Naive thymus-derived CD4-positive, alpha-beta T cell (primary cell): ENCODE measurements at regions not wholly inside any gene's neighbourhood (a gene's known extent, or its start where the extent isn't known, plus 50 kb on each side); places are given as distances from the start of the nearest gene placed in this dataset.

Experiments
- ATAC-seq: fragments of 150-1000 bp; cut with Tn5 transposase; 2 replicates; pipeline ENCODE4 v1.10.0; 2021; ENCODE audit warnings: mild to moderate bottlenecking, moderate library complexity
- CTCF ChIA-PET: fragments of 350-600 bp; sonication (Branson Sonifier 250); formaldehyde crosslinking; loops from one replicate; lab custom pipeline; 2021; ENCODE audit warnings: antibody characterized with exemption; lab: Charles Lee
- POLR2A ChIA-PET: fragments of 350-600 bp; sonication (Branson Sonifier 250); formaldehyde crosslinking; loops from one replicate; lab custom pipeline; 2021; ENCODE audit warnings: antibody characterized with exemption, inconsistent platforms; lab: Charles Lee
- DNase-seq, 9 donors: peaks; one replicate each; pipeline versions ENCODE4 v3.0.0 to v3.0.0-alpha.2; 2020 to 2022; ENCODE audit warnings: mixed read lengths in 1 of 9
- H3K27ac ChIP-seq: one replicate; pipeline ENCODE4 v1.7.0; 2013; ENCODE audit warnings: mild to moderate bottlenecking, low read depth, low read length, moderate library complexity
- H3K27me3 ChIP-seq, 2 donors: one replicate each; pipeline ENCODE4 v1.7.0; 2013; ENCODE audit warnings: low read length in 2 of 2, mild to moderate bottlenecking in 2 of 2, moderate library complexity in 2 of 2; ENCODE audit not compliant: control insufficient read depth in 2 of 2, insufficient read depth in 2 of 2
- H3K36me3 ChIP-seq, 3 experiments: 1 replicate in 2 of 3; 2 replicates in 1 of 3; pipeline ENCODE4 v1.7.0; 2013; ENCODE audit warnings: low read length in 3 of 3, mild to moderate bottlenecking in 3 of 3, moderate library complexity in 1 of 3; ENCODE audit not compliant: insufficient read depth in 3 of 3, control insufficient read depth in 2 of 3
- H3K4me1 ChIP-seq, 2 donors: one replicate each; pipeline ENCODE4 v1.7.0; 2013; ENCODE audit warnings: low read length in 2 of 2, mild to moderate bottlenecking in 2 of 2, moderate library complexity in 1 of 2; ENCODE audit not compliant: control insufficient read depth in 2 of 2, insufficient read depth in 2 of 2
- H3K4me3 ChIP-seq: 2 replicates; pipeline ENCODE4 v1.7.0; 2013; ENCODE audit warnings: mild to moderate bottlenecking, low read length
- H3K9me3 ChIP-seq, 3 experiments: 1 replicate in 2 of 3; 2 replicates in 1 of 3; pipeline ENCODE4 v1.7.0; 2013; ENCODE audit warnings: low read length in 3 of 3; ENCODE audit not compliant: control insufficient read depth in 2 of 3
- H3K27ac Mint-ChIP-seq, 9 donors: one replicate each; pipeline ENCODE4 v1.8.0; 2020 to 2022; ENCODE audit warnings: mixed read lengths in 9 of 9, mild to moderate bottlenecking in 8 of 9, moderate library complexity in 5 of 9, inconsistent platforms in 2 of 9
- H3K27me3 Mint-ChIP-seq, 5 donors: one replicate each; pipeline ENCODE4 v1.8.0; 2021 to 2022; ENCODE audit warnings: mixed read lengths in 5 of 5, mild to moderate bottlenecking in 1 of 5
- H3K36me3 Mint-ChIP-seq, 5 donors: one replicate each; pipeline ENCODE4 v1.8.0; 2020 to 2022; ENCODE audit warnings: mixed read lengths in 5 of 5, mild to moderate bottlenecking in 3 of 5, inconsistent platforms in 1 of 5
- H3K4me1 Mint-ChIP-seq, 7 donors: one replicate each; pipeline ENCODE4 v1.8.0; 2020 to 2022; ENCODE audit warnings: mixed read lengths in 7 of 7, mild to moderate bottlenecking in 3 of 7, inconsistent platforms in 1 of 7
- H3K4me3 Mint-ChIP-seq, 10 donors: one replicate each; pipeline ENCODE4 v1.8.0; 2020 to 2022; ENCODE audit warnings: mild to moderate bottlenecking in 10 of 10, mixed read lengths in 10 of 10, moderate library complexity in 6 of 10, inconsistent platforms in 2 of 10
- H3K9me3 Mint-ChIP-seq, 11 donors: one replicate each; pipeline ENCODE4 v1.8.0; 2020 to 2022; ENCODE audit warnings: mixed read lengths in 11 of 11, mild to moderate bottlenecking in 4 of 11, inconsistent platforms in 1 of 11, moderate library complexity in 1 of 11
- intact Hi-C, 2 donors: fragments of 100-400 bp; cut with micrococcal nuclease; formaldehyde crosslinking; loops; one replicate each; pipeline ENCODE4 v1.15.1; 2023

DNA sequence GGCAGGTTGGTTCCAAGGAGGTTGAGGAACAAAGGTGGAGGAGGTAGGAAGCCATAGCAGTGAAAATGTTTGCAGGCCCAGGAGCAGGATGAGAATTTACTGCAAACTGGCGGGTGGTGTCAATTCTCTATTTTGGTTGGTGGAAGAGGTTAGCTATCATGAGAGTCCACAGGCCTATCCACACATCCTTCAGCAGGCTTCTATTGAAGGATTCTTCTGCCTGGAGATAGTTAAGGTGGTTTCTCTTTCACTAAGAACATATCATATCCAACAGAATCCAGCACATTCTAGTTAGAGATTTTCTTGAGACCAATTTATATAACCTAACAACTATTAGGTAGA lies 68.9 kb upstream of the DYRK2 start:
- intact Hi-C loops: loop anchor here (1.0 to 10.0 kb wide), 12 partner anchors 11 to 364 kb away; partner anchors contain the start of gene DYRK2 (in 1 of the 2)
- H3K4me1 Mint-ChIP-seq: peaks cover 32 to 71% (median 65%) of the 10 kb centered on the region in 7 donors
- POLR2A ChIA-PET: interaction anchor here (0.7 to 4.2 kb wide), 26 partner anchors 8 to 97 kb away, joined by 3 to 43 read pairs (median 4); partner anchors contain the start of gene DYRK2

DNA sequence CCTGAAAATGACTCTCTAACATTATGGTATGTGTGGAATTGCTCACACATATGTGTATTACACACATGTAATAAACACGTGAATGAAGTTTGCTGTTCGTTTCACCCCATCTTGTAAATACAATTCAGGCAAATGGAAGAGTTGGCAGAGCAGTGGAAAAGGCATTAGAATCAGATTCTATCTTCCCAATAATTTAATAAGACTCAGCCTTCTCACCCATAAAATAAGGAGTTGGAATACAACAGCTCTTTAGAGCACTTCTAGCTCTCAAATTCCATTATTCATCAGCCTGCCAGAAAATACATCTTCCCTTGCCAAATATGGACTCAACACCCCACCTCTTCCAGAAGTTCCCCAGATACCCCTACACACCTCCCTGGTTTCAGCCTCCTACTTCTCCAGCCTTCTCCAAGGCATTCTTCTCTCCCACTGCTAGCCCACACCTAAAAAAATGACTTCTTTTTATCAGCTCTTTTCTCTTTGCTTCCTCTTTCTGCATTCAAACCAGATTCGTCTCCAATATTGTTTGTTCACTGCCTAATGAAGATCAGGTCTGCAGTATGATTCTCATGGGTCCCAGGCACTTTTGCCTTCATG lies 66.2 kb upstream of the DYRK2 start:
- peaks cover 32 to 77% (median 73%) of the 10 kb centered on the region in 7 donors for H3K4me1 Mint-ChIP-seq
- POLR2A ChIA-PET: interaction anchor here (0.6 to 1.7 kb wide), 3 partner anchors 20 to 56 kb away, joined by 3 to 5 read pairs (median 3); no protein-coding TSS in a partner anchor

More for the DNA sequence above, 68.9 kb upstream of the DYRK2 start:
- H3K4me3 ChIP-seq: peak overlapping the region; percentile 47
- H3K36me3 ChIP-seq: no peaks in the 10 kb centered on the region
- peaks cover 35 to 50% of the 10 kb centered on the region in 2 donors for H3K4me1 ChIP-seq
- ATAC-seq (peak; percentile 37), DNase-seq (no peak)
- Mint-ChIP-seq H3K9me3 (peaks cover 0 to 20% (median 2%) of the 10 kb centered on the region in 11 donors), H3K36me3 (peaks cover 0 to 31% (median 0%) of the 10 kb centered on the region in 5 donors), H3K27ac (peak overlapping the region; percentile 3 to 90 (median 61)), H3K4me3 (peak overlapping the region; percentile 56 to 87 (median 76)), H3K27me3 (peaks cover 0 to 35% (median 0%) of the 10 kb centered on the region in 5 donors)
- no peaks in the 10 kb centered on the region for H3K9me3 ChIP-seq
- CTCF ChIA-PET: interaction anchor here (1.0 to 3.0 kb wide), 7 partner anchors 11 to 138 kb away, joined by 3 to 11 read pairs (median 3); no protein-coding TSS in a partner anchor
- H3K27me3 ChIP-seq: no peaks in the 10 kb centered on the region
- no peak overlapping the region for H3K27ac ChIP-seq

GRCh38 chr12:67582844-67583243 lies 65.7 kb upstream of the DYRK2 start:
- CTCF ChIA-PET: interaction anchor here (0.9 kb wide), 1 partner anchor 226 kb away, joined by 4 read pairs; no protein-coding TSS in a partner anchor
- no peaks in the 10 kb centered on the region for H3K27me3 ChIP-seq
- ATAC-seq (no peak), DNase-seq (no peak)
- intact Hi-C loops: no loop called here
- Mint-ChIP-seq H3K9me3 (peaks cover 0 to 11% (median 0%) of the 10 kb centered on the region in 11 donors), H3K36me3 (peaks cover 0 to 22% (median 0%) of the 10 kb centered on the region in 5 donors), H3K4me3 (no peak overlapping the region), H3K27me3 (peaks cover 0 to 38% (median 0%) of the 10 kb centered on the region in 5 donors), H3K4me1 (peaks cover 28 to 75% (median 68%) of the 10 kb centered on the region in 7 donors), H3K27ac (no peak overlapping the region)
- H3K27ac ChIP-seq: no peak overlapping the region
- H3K4me1 ChIP-seq: peaks cover 29 to 47% of the 10 kb centered on the region in 2 donors
- no peak overlapping the region for H3K4me3 ChIP-seq
- POLR2A ChIA-PET: interaction anchor here (0.6 to 1.7 kb wide), 2 partner anchors 48 kb away, joined by 3 to 5 read pairs; no protein-coding TSS in a partner anchor
- no peaks in the 10 kb centered on the region for H3K9me3 ChIP-seq
- H3K36me3 ChIP-seq: no peaks in the 10 kb centered on the region

More for the DNA sequence above, 66.2 kb upstream of the DYRK2 start:
- Histone ChIP-seq H3K4me1 (peaks cover 35 to 50% of the 10 kb centered on the region in 2 donors), H3K4me3 (no peak overlapping the region), H3K9me3 (no peaks in the 10 kb centered on the region), H3K36me3 (no peaks in the 10 kb centered on the region), H3K27ac (no peak overlapping the region), H3K27me3 (no peaks in the 10 kb centered on the region)
- Mint-ChIP-seq H3K36me3 (peaks cover 0 to 25% (median 0%) of the 10 kb centered on the region in 5 donors), H3K27me3 (peaks cover 0 to 42% (median 0%) of the 10 kb centered on the region in 5 donors), H3K4me3 (peak overlapping the region in 2 of 10 donors; percentile 3 to 21), H3K9me3 (peaks cover 0 to 14% (median 0%) of the 10 kb centered on the region in 11 donors), H3K27ac (no peak overlapping the region)
- intact Hi-C loops: no loop called here
- no peak for DNase-seq
- ATAC-seq: no peak
- CTCF ChIA-PET: interaction anchor here (0.9 kb wide), 1 partner anchor 226 kb away, joined by 4 read pairs; no protein-coding TSS in a partner anchor

GRCh38 chr12:67586951-67587350 lies 61.6 kb upstream of the DYRK2 start:
- Histone ChIP-seq H3K27ac (no peak overlapping the region), H3K4me3 (no peak overlapping the region), H3K27me3 (no peaks in the 10 kb centered on the region), H3K4me1 (peaks cover 20 to 34% of the 10 kb centered on the region in 2 donors), H3K9me3 (no peaks in the 10 kb centered on the region), H3K36me3 (no peaks in the 10 kb centered on the region)
- H3K27ac Mint-ChIP-seq: peak overlapping the region in 2 of 9 donors; percentile 22 to 28
- ATAC-seq (no peak), DNase-seq (no peak)
- CTCF ChIA-PET: no interaction called here
- peaks cover 24 to 78% (median 57%) of the 10 kb centered on the region in 7 donors for H3K4me1 Mint-ChIP-seq
- peaks cover 0 to 28% (median 0%) of the 10 kb centered on the region in 5 donors for H3K27me3 Mint-ChIP-seq
- H3K9me3 Mint-ChIP-seq: peaks cover 0 to 5% (median 0%) of the 10 kb centered on the region in 11 donors
- H3K36me3 Mint-ChIP-seq: peaks cover 0 to 21% (median 0%) of the 10 kb centered on the region in 5 donors
- POLR2A ChIA-PET: no interaction called here
- no peak overlapping the region for H3K4me3 Mint-ChIP-seq
- intact Hi-C loops: no loop called here

DNA sequence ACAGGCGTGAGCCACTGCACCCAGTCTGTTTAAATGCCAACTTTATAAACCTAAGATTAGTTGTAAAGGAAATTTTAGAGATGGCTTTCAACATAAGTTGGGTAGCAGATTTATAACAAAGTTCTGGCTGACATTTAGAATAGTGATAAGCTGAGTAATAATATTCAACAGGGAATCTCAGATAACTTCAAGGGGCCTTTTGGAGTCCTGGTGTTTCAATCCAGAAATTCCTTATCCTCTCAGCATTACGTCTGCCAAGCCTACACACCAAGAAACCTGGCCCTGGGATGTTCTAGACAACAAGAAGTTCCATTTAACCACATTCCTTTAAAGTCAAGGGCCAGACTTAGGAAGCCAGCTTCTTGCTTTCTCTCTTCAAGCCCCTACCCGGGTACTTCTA lies 59.5 kb upstream of the DYRK2 start:
- H3K9me3 ChIP-seq: no peaks in the 10 kb centered on the region
- peaks cover 36 to 47% of the 10 kb centered on the region in 2 donors for H3K4me1 ChIP-seq
- no peak overlapping the region for H3K27ac ChIP-seq
- H3K9me3 Mint-ChIP-seq: peaks cover 0 to 6% (median 0%) of the 10 kb centered on the region in 11 donors
- CTCF ChIA-PET: no interaction called here
- H3K27me3 Mint-ChIP-seq: peaks cover 0 to 9% (median 0%) of the 10 kb centered on the region in 5 donors
- intact Hi-C loops: no loop called here
- ATAC-seq (no peak), DNase-seq (no peak)
- no peaks in the 10 kb centered on the region for H3K27me3 ChIP-seq
- POLR2A ChIA-PET: interaction anchor here (0.6 to 2.2 kb wide), 6 partner anchors 9 to 58 kb away, joined by 3 to 8 read pairs (median 4); no protein-coding TSS in a partner anchor
- peaks cover 41 to 86% (median 67%) of the 10 kb centered on the region in 7 donors for H3K4me1 Mint-ChIP-seq
- no peaks in the 10 kb centered on the region for H3K36me3 ChIP-seq
- H3K27ac Mint-ChIP-seq: peak overlapping the region in 7 of 9 donors; percentile 51 to 94 (median 86)
- H3K36me3 Mint-ChIP-seq: peaks cover 0 to 26% (median 0%) of the 10 kb centered on the region in 5 donors
- H3K4me3 Mint-ChIP-seq: no peak overlapping the region
- H3K4me3 ChIP-seq: no peak overlapping the region

DNA sequence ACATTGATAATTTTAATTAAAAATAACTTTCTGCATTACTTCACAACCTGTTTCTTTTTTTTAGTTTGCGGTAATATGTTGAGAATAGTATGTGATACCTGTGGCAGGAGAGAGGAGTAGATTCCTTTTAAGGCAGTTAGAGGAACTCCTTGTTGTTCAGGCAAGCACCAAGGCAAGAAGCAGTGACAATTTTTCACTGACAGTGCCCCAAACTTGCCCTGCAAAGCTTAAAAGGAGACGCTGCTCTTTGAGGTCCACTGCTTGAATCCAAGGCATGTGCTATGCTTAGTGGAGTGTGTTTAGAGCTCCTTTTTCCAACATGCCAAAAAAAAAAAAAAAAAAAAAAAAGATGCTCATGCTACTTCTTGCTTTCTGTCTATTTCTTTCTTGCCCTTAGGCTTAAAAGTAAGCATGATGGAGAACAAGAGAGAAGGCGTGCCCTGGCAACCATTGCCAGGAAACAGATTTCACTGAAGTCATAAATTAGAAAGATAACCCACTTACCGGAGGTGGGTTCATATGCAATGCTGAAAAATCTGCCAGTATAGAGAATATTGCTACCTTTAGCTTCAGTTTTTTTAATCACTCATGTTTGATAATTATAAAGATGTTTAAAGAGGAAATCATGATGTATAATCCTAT lies 58.3 kb upstream of the DYRK2 start:
- no peaks in the 10 kb centered on the region for H3K36me3 ChIP-seq
- H3K4me1 Mint-ChIP-seq: peaks cover 41 to 87% (median 67%) of the 10 kb centered on the region in 7 donors
- peak overlapping the region in 9 of 10 donors; percentile 26 to 80 (median 57) for H3K4me3 Mint-ChIP-seq
- no peaks in the 10 kb centered on the region for H3K9me3 ChIP-seq
- peak; percentile 94 for ATAC-seq
- ChIA-PET POLR2A (interaction anchor here (0.6 to 5.3 kb wide), 14 partner anchors 9 to 340 kb away, joined by 3 to 33 read pairs (median 6); partner anchors contain the start of gene DYRK2), CTCF (interaction anchor here (0.6 to 1.0 kb wide), 3 partner anchors 10 to 147 kb away, joined by 3 read pairs; no protein-coding TSS in a partner anchor)
- peaks cover 0 to 29% (median 0%) of the 10 kb centered on the region in 5 donors for H3K36me3 Mint-ChIP-seq
- peak overlapping the region; percentile 67 to 94 (median 89) for H3K27ac Mint-ChIP-seq
- peaks cover 0 to 8% (median 0%) of the 10 kb centered on the region in 11 donors for H3K9me3 Mint-ChIP-seq
- peak overlapping the region; percentile 50 for H3K27ac ChIP-seq
- intact Hi-C loops: loop anchor here (1.0 to 5.0 kb wide), 5 partner anchors 11 to 353 kb away; no protein-coding TSS in a partner anchor
- peak in 7 of 9 donors; percentile 57 to 83 (median 75) for DNase-seq
- H3K27me3 ChIP-seq: no peaks in the 10 kb centered on the region
- peaks cover 0 to 3% (median 0%) of the 10 kb centered on the region in 5 donors for H3K27me3 Mint-ChIP-seq
- peaks cover 37 to 55% of the 10 kb centered on the region in 2 donors for H3K4me1 ChIP-seq
- peak overlapping the region; percentile 34 for H3K4me3 ChIP-seq
